ENCODE measurements at regions not wholly inside any gene's neighbourhood (a gene's known extent, or its start where the extent isn't known, plus 50 kb on each side); places are given as distances from the start of the nearest gene placed in this dataset.

DNA sequence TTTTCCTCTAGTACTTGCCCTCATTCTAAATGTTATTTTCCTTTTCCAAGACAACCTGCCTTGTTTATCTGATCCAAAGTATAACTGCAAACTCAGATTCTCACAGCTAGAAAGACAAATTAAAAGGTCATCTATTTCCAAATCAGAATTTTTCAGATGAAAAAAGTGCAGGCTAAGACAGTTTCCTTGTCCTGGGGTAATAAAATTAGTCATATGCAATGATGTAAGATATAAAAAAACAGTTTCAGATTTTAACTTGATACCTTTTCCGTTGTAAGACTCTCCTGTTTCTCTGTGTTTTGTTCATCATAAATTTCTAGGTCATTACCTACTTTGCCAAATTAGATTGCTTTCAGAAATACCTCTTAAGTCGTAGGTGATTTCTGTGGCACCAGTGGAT lies 238.4 kb upstream of the PEX5L start:
- TF ChIP-seq, protein P1, sequence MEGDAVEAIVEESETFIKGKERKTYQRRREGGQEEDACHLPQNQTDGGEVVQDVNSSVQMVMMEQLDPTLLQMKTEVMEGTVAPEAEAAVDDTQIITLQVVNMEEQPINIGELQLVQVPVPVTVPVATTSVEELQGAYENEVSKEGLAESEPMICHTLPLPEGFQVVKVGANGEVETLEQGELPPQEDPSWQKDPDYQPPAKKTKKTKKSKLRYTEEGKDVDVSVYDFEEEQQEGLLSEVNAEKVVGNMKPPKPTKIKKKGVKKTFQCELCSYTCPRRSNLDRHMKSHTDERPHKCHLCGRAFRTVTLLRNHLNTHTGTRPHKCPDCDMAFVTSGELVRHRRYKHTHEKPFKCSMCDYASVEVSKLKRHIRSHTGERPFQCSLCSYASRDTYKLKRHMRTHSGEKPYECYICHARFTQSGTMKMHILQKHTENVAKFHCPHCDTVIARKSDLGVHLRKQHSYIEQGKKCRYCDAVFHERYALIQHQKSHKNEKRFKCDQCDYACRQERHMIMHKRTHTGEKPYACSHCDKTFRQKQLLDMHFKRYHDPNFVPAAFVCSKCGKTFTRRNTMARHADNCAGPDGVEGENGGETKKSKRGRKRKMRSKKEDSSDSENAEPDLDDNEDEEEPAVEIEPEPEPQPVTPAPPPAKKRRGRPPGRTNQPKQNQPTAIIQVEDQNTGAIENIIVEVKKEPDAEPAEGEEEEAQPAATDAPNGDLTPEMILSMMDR (IDR thresholded peaks at IDR 0.05; ENCODE audit: low read length): no peak
- no peak for TF ChIP-seq EZH2 (IDR thresholded peaks at IDR 0.05; ENCODE audit: borderline replicate concordance, low read length)

All from OCI-LY1 (cell line).